LNCaP clone FGC (cell line): ENCODE measurements at regions not wholly inside any gene's neighbourhood (a gene's known extent, or its start where the extent isn't known, plus 50 kb on each side); places are given as distances from the start of the nearest gene placed in this dataset.
"Not testable (repeated sequence)": the region's sequence is repeated elsewhere in the genome, so short reads cannot be mapped to it uniquely, and the experiment has no call there.

ENCODE experiments used
- DNase-seq: peaks from one replicate; pipeline ENCODE4 v3.0.0-alpha.2; 2011; ENCODE audit warnings: low read depth
- H3K4me3 ChIP-seq: 2 replicates; pipeline ENCODE4 v1.5.1; 2011; ENCODE audit warnings: mild to moderate bottlenecking, low read depth, low read length, control low read depth
- CTCF ChIP-seq: IDR thresholded peaks from 2 replicates; pipeline ENCODE4 v1.5.1; 2012; ENCODE audit warnings: mild to moderate bottlenecking; ENCODE audit not compliant: control insufficient read depth, insufficient read depth; ENCODE audit errors: extremely low read depth

- no peak for DNase-seq
- H3K4me3 ChIP-seq, result no peak overlapping the region
- TF ChIP-seq CTCF, result no peak
These were observed 466.3 kb downstream of the SEMA3D start for GRCh38 chr7:84720456-84721097.

GRCh38 chr7:84714765-84715164, 472.1 kb downstream of the SEMA3D start:
- TF ChIP-seq CTCF, result no peak

DNA sequence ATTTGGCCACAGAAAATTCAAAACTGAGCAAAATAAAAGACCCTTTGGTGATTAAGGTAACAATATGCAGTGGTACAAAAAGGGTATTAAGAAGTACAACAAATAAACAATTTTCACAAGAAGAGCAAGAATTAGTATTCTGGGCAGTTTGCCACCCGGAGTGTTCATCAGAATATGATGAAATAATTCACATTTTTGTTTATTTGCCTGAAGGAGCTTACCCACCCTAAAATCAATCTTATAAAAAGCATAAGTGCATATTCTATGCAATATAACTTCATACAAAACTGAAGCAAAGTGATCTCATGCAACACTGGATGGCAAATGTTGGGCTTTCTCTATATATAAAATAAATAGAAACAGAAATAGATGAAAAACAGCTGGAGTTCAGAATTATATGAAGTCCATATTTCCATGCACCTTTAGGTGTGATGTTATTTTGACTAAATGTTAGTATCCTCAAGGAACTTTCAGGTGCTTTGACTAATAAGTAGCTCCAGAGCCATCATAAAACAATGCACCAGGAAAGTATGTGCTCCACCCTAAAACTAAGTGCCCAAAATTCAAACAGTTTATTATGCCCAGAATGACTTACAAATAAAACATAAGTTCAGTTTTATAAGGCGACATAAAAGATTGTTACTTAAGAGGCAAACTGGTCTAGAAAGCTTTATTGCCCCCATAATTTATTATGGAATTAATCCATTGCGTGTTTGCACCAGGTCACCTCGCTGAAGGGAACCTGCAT, 474.3 kb downstream of the SEMA3D start:
- no peak overlapping the region for H3K4me3 ChIP-seq
- DNase-seq, result no peak
- TF ChIP-seq CTCF, result no peak

More at GRCh38 chr7:84714765-84715164, 472.1 kb downstream of the SEMA3D start:
- DNase-seq, result no peak
- no peak overlapping the region for H3K4me3 ChIP-seq

DNA sequence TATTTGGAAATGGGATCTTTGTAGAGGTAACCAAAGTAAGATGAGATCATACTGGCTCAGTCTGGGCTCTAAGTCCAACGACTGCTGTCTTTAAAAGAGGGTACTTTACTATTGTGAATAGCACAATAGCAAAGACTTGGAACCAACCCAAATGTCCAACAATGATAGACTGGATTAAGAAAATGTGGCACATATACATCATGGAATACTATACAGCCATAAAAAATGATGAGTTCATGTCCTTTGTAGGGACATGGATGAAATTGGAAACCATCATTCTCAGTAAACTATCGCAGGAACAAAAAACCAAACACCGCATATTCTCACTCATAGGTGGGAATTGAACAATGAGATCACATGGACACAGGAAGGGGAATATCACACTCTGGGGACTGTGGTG, 476.3 kb downstream of the SEMA3D start:
- not testable (repeated sequence) for DNase-seq, H3K4me3 ChIP-seq

DNA sequence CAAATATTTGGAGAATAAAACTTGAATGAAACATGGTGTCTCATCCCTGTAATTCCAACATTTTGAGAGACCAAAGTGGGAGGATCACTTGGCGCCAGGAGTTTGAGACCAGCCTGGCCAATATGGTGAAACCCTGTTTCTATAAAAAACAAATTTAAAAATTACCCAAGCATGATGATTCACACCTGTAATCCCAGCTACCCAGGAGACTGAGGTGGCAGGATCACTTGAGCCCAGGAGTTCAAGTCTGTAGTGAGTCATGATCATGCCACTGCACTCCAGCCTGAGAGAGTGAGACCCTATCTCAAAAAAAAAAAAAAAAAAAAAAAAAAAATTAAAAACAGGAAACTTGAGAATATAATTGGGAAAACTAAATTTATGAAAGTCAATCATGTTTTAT, 481.1 kb downstream of the SEMA3D start:
- TF ChIP-seq CTCF, result no peak
- no peak for DNase-seq

GRCh38 chr7:84705079-84705478, 481.8 kb downstream of the SEMA3D start:
- TF ChIP-seq CTCF, result no peak
- no peak overlapping the region for H3K4me3 ChIP-seq
- DNase-seq, result no peak

More for the DNA sequence above, 481.1 kb downstream of the SEMA3D start:
- no peak overlapping the region for H3K4me3 ChIP-seq

- DNase-seq, result no peak
- H3K4me3 ChIP-seq, result no peak overlapping the region
- TF ChIP-seq CTCF, result no peak
These were observed 482.5 kb downstream of the SEMA3D start for GRCh38 chr7:84704380-84704779.
